Smooth muscle cell (in vitro differentiated cells): ENCODE measurements at regions not wholly inside any gene's neighbourhood (a gene's known extent, or its start where the extent isn't known, plus 50 kb on each side); places are given as distances from the start of the nearest gene placed in this dataset.

Experiments
- DNase-seq: peaks from one replicate; lab custom pipeline; 2025; ENCODE audit not compliant: unreplicated experiment; lab: John Stamatoyannopoulos, UW
- H2AFZ ChIP-seq: fragments of 200-600 bp; sonication (generic); 2 replicates; pipeline ENCODE4 v1.6.0; 2016; ENCODE audit warnings: antibody characterized with exemption, low read depth, mild to moderate bottlenecking
- H3F3A ChIP-seq: fragments of 200-600 bp; sonication (generic); 2 replicates; pipeline ENCODE4 v1.6.0; 2017; ENCODE audit warnings: antibody characterized with exemption, low read depth
- H3K27ac ChIP-seq: fragments of 200-600 bp; sonication (generic); 2 replicates; pipeline ENCODE4 v1.5.1; 2016; ENCODE audit warnings: low read depth, mild to moderate bottlenecking
- H3K27me3 ChIP-seq: fragments of 200-600 bp; sonication (generic); 2 replicates; pipeline ENCODE4 v1.6.1; 2016; ENCODE audit warnings: low read depth, mild to moderate bottlenecking
- H3K36me3 ChIP-seq: fragments of 200-600 bp; sonication (generic); 2 replicates; pipeline ENCODE4 v1.5.1; 2016; ENCODE audit warnings: low read depth
- H3K4me1 ChIP-seq: fragments of 200-600 bp; sonication (generic); 2 replicates; pipeline ENCODE4 v1.5.1; 2016; ENCODE audit warnings: low read depth
- H3K4me2 ChIP-seq: fragments of 200-600 bp; sonication (generic); 2 replicates; pipeline ENCODE4 v1.6.0; 2016; ENCODE audit warnings: mild to moderate bottlenecking
- H3K4me3 ChIP-seq: fragments of 200-600 bp; sonication (generic); 2 replicates; pipeline ENCODE4 v1.5.1; 2016; ENCODE audit warnings: mild to moderate bottlenecking
- H3K79me2 ChIP-seq: fragments of 200-600 bp; sonication (generic); 2 replicates; pipeline ENCODE4 v1.6.0; 2016; ENCODE audit warnings: low read depth, mild to moderate bottlenecking
- H3K9ac ChIP-seq: fragments of 200-600 bp; sonication (generic); 2 replicates; pipeline ENCODE4 v1.6.0; 2016; ENCODE audit warnings: low read depth
- H3K9me3 ChIP-seq: fragments of 200-600 bp; sonication (generic); replicated peaks from 2 replicates; pipeline ENCODE4 v1.5.1; 2016; ENCODE audit warnings: low read depth
- H4K20me1 ChIP-seq: fragments of 200-600 bp; sonication (generic); 2 replicates; pipeline ENCODE4 v1.6.0; 2016; ENCODE audit warnings: low read depth
- CTCF ChIP-seq: fragments of 200-600 bp; sonication (generic); IDR thresholded peaks from 2 replicates; pipeline ENCODE4 v1.5.1; 2017; ENCODE audit warnings: borderline replicate concordance, mild to moderate bottlenecking, antibody characterized with exemption; ENCODE audit not compliant: insufficient read depth, poor library complexity, severe bottlenecking
- WGBS: methylation state at CpG from one replicate; pipeline ENCODE4 v1.1.7; 2016; ENCODE audit warnings: low lambda C conversion rate; 5-methylcytosine and 5-hydroxymethylcytosine counted together

- no peak for DNase-seq
- H3K4me3 ChIP-seq: no peak overlapping the region
- no peaks in the 10 kb centered on the region for H4K20me1 ChIP-seq
- no peak overlapping the region for H2AFZ ChIP-seq
- no peak overlapping the region for H3K9ac ChIP-seq
- H3K4me1 ChIP-seq: no peaks in the 10 kb centered on the region
- no peaks in the 10 kb centered on the region for H3K9me3 ChIP-seq
- H3K36me3 ChIP-seq: no peaks in the 10 kb centered on the region
- H3K27me3 ChIP-seq: no peaks in the 10 kb centered on the region
- no peak overlapping the region for H3K4me2 ChIP-seq
- 32% methylated on average over 1 of the region's 1 CpG for WGBS
- TF ChIP-seq CTCF: no peak
- H3F3A ChIP-seq: no peaks in the 10 kb centered on the region
- no peak overlapping the region for H3K27ac ChIP-seq
- H3K79me2 ChIP-seq: no peaks in the 10 kb centered on the region
Measured at GRCh38 chr13:64528838-64529237, 2701.3 kb downstream of the PCDH9 start.

GRCh38 chr13:64527561-64527960, 2702.6 kb downstream of the PCDH9 start:
- Histone ChIP-seq H3K4me1 (no peaks in the 10 kb centered on the region), H3K36me3 (no peaks in the 10 kb centered on the region), H3K9me3 (no peaks in the 10 kb centered on the region), H2AFZ (no peak overlapping the region), H4K20me1 (no peaks in the 10 kb centered on the region), H3K27ac (no peak overlapping the region), H3K4me2 (no peak overlapping the region), H3K9ac (no peak overlapping the region), H3K27me3 (no peaks in the 10 kb centered on the region), H3K79me2 (no peaks in the 10 kb centered on the region), H3K4me3 (no peak overlapping the region), H3F3A (no peaks in the 10 kb centered on the region)
- no peak for TF ChIP-seq CTCF
- 71% methylated on average over 2 of the region's 2 CpGs for WGBS
- DNase-seq: no peak

GRCh38 chr13:64525687-64526086, 2704.4 kb downstream of the PCDH9 start:
- Histone ChIP-seq H3K27me3 (no peaks in the 10 kb centered on the region), H3K36me3 (no peaks in the 10 kb centered on the region), H3K4me3 (no peak overlapping the region), H4K20me1 (no peaks in the 10 kb centered on the region), H3K4me1 (no peaks in the 10 kb centered on the region), H3K27ac (no peak overlapping the region), H3K9ac (no peak overlapping the region), H2AFZ (no peak overlapping the region), H3F3A (no peaks in the 10 kb centered on the region), H3K4me2 (no peak overlapping the region), H3K79me2 (no peaks in the 10 kb centered on the region), H3K9me3 (no peaks in the 10 kb centered on the region)
- DNase-seq: no peak
- TF ChIP-seq CTCF: no peak
- 92% methylated on average over 15 of the region's 15 CpGs for WGBS

DNA sequence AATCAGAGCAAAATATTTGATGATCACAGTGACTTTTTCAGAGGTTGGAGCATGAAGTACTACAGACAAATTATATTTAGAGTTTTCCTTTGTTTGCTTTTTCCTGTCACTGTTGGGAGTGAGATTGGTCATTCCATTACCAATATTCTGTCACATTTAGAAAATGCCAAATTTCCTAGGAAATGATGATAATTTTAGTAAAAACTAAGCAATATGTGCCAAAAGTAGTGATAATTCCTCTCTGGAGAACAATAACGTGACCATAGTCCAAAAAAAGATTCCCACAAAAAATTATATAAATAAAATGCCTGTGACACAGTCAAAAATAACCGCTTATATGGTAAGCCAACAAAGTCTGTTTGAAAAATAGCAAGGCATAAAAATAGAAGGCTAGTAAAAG, 2719.4 kb downstream of the PCDH9 start:
- H3K79me2 ChIP-seq: no peaks in the 10 kb centered on the region
- no peaks in the 10 kb centered on the region for H3K9me3 ChIP-seq
- DNase-seq: no peak
- no peak for TF ChIP-seq CTCF
- no peak overlapping the region for H3K9ac ChIP-seq
- no peaks in the 10 kb centered on the region for H3K4me1 ChIP-seq
- no peak overlapping the region for H3K4me3 ChIP-seq
- H4K20me1 ChIP-seq: no peaks in the 10 kb centered on the region
- H3K27me3 ChIP-seq: no peaks in the 10 kb centered on the region
- H3K36me3 ChIP-seq: no peaks in the 10 kb centered on the region
- no peaks in the 10 kb centered on the region for H3F3A ChIP-seq
- WGBS: 89% methylated on average over 2 of the region's 2 CpGs
- H2AFZ ChIP-seq: no peak overlapping the region
- H3K4me2 ChIP-seq: no peak overlapping the region
- no peak overlapping the region for H3K27ac ChIP-seq
